SK-N-SH (cell line): ENCODE measurements at regions not wholly inside any gene's neighbourhood (a gene's known extent, or its start where the extent isn't known, plus 50 kb on each side); places are given as distances from the start of the nearest gene placed in this dataset.

Source experiments
- MAX ChIP-seq: IDR thresholded peaks from 2 replicates; pipeline ENCODE4 v1.4.0; 2012; ENCODE audit warnings: low read depth
- MXI1 ChIP-seq: IDR thresholded peaks from 2 replicates; pipeline ENCODE4 v1.6.1; 2012; ENCODE audit warnings: mild to moderate bottlenecking, low read depth, low read length, improper control_type of control experiment
- RAD21 ChIP-seq: IDR thresholded peaks from 2 replicates; pipeline ENCODE4 v1.6.1; 2012; ENCODE audit warnings: mild to moderate bottlenecking, low read length
- REST ChIP-seq: IDR thresholded peaks from 2 replicates; pipeline ENCODE4 v1.6.1; 2012; ENCODE audit warnings: mild to moderate bottlenecking, low read depth, low read length, moderate library complexity
- TEAD4 ChIP-seq: IDR thresholded peaks from 2 replicates; pipeline ENCODE4 v1.4.0; 2012; ENCODE audit warnings: mild to moderate bottlenecking, borderline replicate concordance; ENCODE audit not compliant: insufficient read depth

- TF ChIP-seq RAD21 (no peak), REST (no peak), MAX (no peak), MXI1 (no peak), TEAD4 (no peak)
Observed at GRCh38 chr10:131685007-131685406, 215.8 kb upstream of the PPP2R2D start.
